Activated T-helper 17 cell treated with anti-CD3 and anti-CD28 coated beads, Interleukin-2, amount 50 U/mL, for 72 hours (primary cell): ENCODE measurements at regions not wholly inside any gene's neighbourhood (a gene's known extent, or its start where the extent isn't known, plus 50 kb on each side); places are given as distances from the start of the nearest gene placed in this dataset.
"Not testable (repeated sequence)": the region's sequence is repeated elsewhere in the genome, so short reads cannot be mapped to it uniquely, and the experiment has no call there.

ENCODE experiments used
- ATAC-seq: fragments of 150-1000 bp; cut with Tn5 transposase; replicated peaks from 2 replicates; pipeline ENCODE4 v1.10.0; 2021; ENCODE audit warnings: mild to moderate bottlenecking, moderate library complexity
- H3K27ac Mint-ChIP-seq: one replicate; pipeline ENCODE4 v1.8.0; 2022; ENCODE audit warnings: mixed read lengths
- H3K27me3 Mint-ChIP-seq: one replicate; pipeline ENCODE4 v1.8.0; 2022; ENCODE audit warnings: mixed read lengths
- H3K36me3 Mint-ChIP-seq: one replicate; pipeline ENCODE4 v1.8.0; 2022; ENCODE audit warnings: low read depth, mild to moderate bottlenecking, mixed read lengths
- H3K4me1 Mint-ChIP-seq: one replicate; pipeline ENCODE4 v1.8.0; 2022; ENCODE audit warnings: mixed read lengths
- H3K4me3 Mint-ChIP-seq: one replicate; pipeline ENCODE4 v1.8.0; 2022; ENCODE audit warnings: mild to moderate bottlenecking, mixed read lengths
- H3K9me3 Mint-ChIP-seq: one replicate; pipeline ENCODE4 v1.8.0; 2022; ENCODE audit warnings: mixed read lengths

DNA sequence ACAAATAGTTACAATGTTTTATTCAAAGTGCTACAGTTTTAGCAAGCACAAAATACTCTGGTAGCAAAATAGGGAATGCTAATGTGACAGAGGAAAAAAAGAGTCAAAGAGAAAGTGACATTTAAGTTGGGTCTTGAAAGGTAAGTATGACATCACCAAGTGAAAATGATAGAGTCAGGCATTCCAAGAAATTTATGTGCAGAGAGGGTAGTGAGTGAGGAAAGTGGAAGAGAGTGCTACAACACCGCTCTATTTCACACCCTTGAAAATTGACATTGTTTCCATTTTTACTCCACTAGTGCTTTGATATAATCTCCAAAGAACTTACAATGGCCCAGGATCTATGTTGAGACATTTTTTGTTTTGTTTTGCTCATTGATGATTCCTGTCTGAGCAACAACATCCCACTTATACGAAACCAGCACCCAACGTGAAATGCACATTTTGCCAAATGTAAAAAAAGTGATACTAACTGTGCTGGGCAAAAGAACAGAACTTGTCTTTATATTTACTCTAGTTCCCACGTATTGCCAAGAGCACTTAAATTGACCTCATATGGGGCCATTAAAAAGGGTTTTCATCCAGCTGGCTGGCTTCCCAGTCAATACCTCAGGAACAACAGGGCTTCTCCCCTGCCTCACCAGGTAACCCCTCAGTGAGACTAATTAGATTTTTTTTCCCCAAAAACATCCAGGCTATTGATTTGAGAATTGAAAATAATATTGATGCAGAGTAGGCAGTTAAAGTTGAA lies 206.3 kb upstream of the NR5A2 start:
- Mint-ChIP-seq H3K4me3 (no peak overlapping the region), H3K27me3 (peaks cover 30% of the 10 kb centered on the region), H3K36me3 (no peaks in the 10 kb centered on the region), H3K27ac (no peak overlapping the region), H3K4me1 (no peaks in the 10 kb centered on the region), H3K9me3 (peaks cover under 1% of the 10 kb centered on the region)
- no peak for ATAC-seq

DNA sequence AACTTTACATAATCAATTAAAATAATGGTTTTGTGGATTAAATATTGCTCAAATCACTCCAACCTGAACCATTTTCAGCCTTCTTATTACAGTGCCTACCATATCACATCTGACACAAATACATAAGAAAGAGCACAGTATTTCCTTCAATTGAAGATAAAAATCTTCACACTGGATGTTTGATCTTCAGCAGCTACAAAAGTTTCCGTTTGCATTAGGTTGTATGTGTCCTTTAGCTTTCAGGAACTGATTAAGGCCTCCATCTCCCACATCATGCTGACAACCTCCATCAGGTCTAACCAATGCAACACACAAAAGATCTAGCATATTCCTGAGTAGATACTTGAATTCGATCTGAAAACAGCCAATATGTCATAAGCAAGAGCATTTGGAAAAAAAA lies 195.1 kb upstream of the NR5A2 start:
- H3K36me3 Mint-ChIP-seq = no peaks in the 10 kb centered on the region
- no peak for ATAC-seq
- H3K27ac Mint-ChIP-seq = no peak overlapping the region
- no peak overlapping the region for H3K4me3 Mint-ChIP-seq
- peaks cover 4% of the 10 kb centered on the region for H3K9me3 Mint-ChIP-seq
- H3K4me1 Mint-ChIP-seq = no peaks in the 10 kb centered on the region
- H3K27me3 Mint-ChIP-seq = peaks cover 24% of the 10 kb centered on the region

DNA sequence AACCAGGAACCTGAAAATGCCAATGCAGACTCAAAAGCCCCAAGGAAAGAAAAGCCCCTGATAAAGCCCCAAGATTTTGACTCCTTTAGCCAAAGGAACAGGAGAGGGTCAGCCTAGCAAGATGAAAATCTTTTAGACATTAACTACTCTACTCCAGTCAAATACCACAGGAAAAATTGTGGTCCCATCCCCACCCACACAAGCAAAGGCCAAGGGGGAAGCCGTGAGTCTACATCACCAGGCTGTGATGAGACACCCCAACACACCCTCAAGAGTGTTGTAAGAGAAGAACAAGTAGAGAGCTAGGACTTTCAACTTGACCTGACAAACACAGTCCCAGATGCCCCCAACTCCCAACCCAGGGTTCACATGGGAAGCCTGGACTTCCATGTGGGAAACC lies 192.8 kb upstream of the NR5A2 start:
- H3K27me3 Mint-ChIP-seq = peaks cover 33% of the 10 kb centered on the region
- no peak overlapping the region for H3K27ac Mint-ChIP-seq
- no peaks in the 10 kb centered on the region for H3K4me1 Mint-ChIP-seq
- no peak overlapping the region for H3K4me3 Mint-ChIP-seq
- no peaks in the 10 kb centered on the region for H3K36me3 Mint-ChIP-seq
- H3K9me3 Mint-ChIP-seq = peaks cover 8% of the 10 kb centered on the region
- no peak for ATAC-seq

DNA sequence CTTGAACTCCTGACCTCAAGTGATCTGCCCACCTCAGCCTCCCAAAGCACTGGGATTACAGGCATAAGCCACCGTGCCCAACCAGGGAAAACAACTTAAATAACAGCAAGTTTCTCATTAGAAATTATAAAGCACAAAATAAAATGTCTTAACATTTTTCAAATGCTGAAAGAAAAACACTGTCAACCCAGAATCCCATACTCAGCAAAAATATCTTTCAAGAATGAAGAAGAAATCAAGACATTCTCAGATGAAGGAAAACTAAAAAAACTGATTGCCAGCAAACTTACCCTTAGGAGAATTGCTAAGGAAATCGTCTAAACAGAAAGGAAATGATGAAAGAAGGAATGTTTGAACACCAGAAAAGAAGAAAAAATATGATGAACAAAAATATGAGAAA lies 191.1 kb upstream of the NR5A2 start:
- no peak for ATAC-seq
- Mint-ChIP-seq H3K27me3 (peaks cover 28% of the 10 kb centered on the region), H3K27ac (no peak overlapping the region), H3K4me1 (no peaks in the 10 kb centered on the region), H3K4me3 (no peak overlapping the region), H3K9me3 (peaks cover 8% of the 10 kb centered on the region), H3K36me3 (no peaks in the 10 kb centered on the region)

DNA sequence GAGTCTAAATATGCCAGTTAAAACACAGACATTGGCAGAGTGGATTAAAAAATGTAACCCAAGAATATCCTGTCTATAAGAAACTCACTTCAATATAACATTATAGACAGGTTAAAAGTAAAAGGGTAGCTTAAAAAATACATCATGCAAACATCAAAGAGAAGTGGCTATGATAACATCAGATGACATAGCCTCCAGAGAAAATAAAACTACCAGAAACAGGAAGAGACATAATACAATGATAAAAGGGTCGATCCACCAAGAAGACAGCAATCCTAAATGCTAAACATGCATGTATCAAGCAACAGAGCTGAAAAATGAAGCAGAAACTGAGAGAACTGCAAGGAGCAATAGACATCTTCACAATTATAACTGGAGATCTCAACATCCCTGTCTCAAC lies 190.2 kb upstream of the NR5A2 start:
- no peak overlapping the region for H3K4me3 Mint-ChIP-seq
- H3K36me3 Mint-ChIP-seq = no peaks in the 10 kb centered on the region
- H3K27ac Mint-ChIP-seq = no peak overlapping the region
- ATAC-seq = no peak
- peaks cover 8% of the 10 kb centered on the region for H3K9me3 Mint-ChIP-seq
- H3K27me3 Mint-ChIP-seq = peaks cover 28% of the 10 kb centered on the region
- H3K4me1 Mint-ChIP-seq = no peaks in the 10 kb centered on the region

DNA sequence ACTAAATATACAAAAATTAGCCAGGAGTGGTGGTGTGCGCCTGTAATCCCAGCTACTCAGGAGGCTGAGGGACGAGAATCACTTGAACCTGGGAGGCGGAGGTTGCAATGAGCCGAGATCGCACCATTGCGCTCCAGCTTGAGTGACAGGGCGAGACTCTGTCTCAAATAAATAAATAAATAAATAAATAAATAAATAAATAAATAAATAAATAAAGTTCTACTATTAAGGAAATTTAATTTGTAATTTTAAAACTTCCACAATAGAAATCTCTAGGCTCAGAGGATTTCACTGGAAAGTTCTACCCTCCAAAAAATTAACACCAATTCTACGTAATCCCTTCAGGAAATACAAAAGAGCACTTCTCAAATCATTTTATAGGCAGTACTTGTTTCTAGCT lies 187.9 kb upstream of the NR5A2 start:
- not testable (repeated sequence) for H3K4me3 Mint-ChIP-seq, H3K36me3 Mint-ChIP-seq, H3K4me1 Mint-ChIP-seq, ATAC-seq, H3K27ac Mint-ChIP-seq, H3K9me3 Mint-ChIP-seq
- peaks cover 21% of the 10 kb centered on the region for H3K27me3 Mint-ChIP-seq

DNA sequence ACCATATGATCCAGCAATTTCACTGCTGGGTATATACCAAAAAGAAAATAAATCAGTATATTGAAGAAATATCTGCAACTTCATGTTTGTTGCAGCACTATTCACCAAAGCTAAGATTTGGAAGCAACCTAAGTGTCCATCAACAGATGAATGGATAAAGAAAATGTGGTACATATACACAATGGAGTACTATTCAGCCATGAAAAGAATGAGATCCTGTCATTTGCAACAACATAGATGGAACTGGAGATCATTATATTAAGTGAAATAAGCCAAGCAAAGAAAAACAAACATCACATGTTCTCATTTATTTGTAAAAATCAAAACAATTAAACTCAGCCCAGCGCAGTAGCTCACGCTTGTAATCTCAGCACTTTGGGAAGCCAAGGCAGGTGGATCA lies 184.4 kb upstream of the NR5A2 start:
- not testable (repeated sequence) for H3K9me3 Mint-ChIP-seq, H3K36me3 Mint-ChIP-seq

DNA sequence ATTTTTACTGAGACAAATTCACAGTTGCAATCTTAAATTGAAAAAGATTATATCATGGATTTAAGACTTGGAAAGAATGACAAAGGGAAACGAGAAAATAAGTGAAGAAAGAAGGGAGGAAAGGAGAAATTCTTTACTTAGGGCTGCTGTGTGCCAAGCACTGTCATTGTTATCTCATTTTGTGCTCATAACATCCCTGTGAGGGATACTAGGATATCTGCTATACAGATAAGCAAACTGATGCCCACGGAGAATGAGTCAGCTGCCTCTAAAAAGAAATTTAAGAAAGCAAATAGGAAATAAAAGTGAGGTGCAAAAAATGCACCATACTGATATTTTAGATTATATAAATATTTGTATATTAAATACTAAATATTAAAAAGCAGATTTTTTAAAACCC lies 183.6 kb upstream of the NR5A2 start:
- Mint-ChIP-seq H3K4me3 (no peak overlapping the region), H3K36me3 (no peaks in the 10 kb centered on the region), H3K27ac (no peak overlapping the region), H3K4me1 (no peaks in the 10 kb centered on the region), H3K9me3 (no peaks in the 10 kb centered on the region), H3K27me3 (peaks cover 14% of the 10 kb centered on the region)
- ATAC-seq = no peak

More for the DNA sequence above, 184.4 kb upstream of the NR5A2 start:
- H3K27me3 Mint-ChIP-seq = peaks cover 16% of the 10 kb centered on the region
- not testable (repeated sequence) for H3K4me1 Mint-ChIP-seq, H3K27ac Mint-ChIP-seq, ATAC-seq, H3K4me3 Mint-ChIP-seq

DNA sequence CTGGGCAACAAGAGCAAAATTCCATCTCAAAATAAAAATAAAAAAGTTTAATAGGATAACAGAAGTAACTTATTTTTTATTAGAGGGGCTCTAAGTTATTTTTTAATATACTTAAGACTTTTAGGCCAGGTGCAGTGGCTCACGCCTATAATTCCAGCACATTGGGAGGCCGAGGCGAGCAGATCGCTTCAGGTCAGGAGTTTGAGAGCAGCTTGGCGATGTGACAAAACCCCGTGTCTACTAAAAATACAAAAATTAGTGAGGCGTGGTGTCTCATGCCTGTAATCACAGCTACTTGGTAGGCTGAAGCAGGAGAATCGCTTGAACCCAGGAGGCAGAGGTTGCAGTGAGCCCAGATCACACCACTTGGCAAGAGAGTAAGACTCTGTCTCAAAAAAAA lies 180.5 kb upstream of the NR5A2 start:
- no peaks in the 10 kb centered on the region for H3K4me1 Mint-ChIP-seq
- ATAC-seq = no peak
- no peaks in the 10 kb centered on the region for H3K36me3 Mint-ChIP-seq
- H3K27me3 Mint-ChIP-seq = peaks cover 14% of the 10 kb centered on the region
- H3K27ac Mint-ChIP-seq = no peak overlapping the region
- H3K4me3 Mint-ChIP-seq = no peak overlapping the region
- H3K9me3 Mint-ChIP-seq = no peaks in the 10 kb centered on the region

DNA sequence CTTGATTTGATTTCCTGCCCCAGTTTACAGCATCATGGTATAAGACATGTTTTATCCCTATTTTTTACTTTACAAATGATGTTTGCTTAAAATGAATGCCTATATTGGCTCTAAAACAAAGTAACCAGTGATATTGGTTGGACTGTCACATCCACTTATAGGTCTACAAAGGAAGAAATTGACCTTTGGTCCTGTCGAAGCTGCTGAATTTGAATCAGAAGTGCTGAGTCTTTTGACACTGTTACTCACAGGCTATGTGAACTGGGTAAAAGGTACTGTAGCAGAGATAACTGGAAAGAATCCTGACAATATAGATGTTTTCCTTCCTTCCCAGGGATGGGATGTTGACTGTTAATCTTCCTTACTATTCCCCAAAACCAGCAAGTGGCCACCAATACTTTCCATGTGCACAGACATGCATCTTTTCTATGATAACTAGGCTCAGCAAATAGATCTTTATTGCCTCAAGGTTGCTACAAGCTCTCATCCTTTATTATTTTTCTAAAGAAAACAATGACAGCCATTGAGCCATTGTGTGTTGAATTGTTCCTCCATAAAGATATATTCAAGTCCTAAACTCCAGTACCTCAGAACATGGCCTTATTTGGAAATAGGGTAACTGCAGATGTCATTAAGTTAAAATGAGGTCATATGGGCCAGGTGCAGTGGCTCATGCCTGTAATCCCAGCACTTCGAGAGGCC lies 175.9 kb upstream of the NR5A2 start:
- H3K9me3 Mint-ChIP-seq = no peaks in the 10 kb centered on the region
- H3K27ac Mint-ChIP-seq = no peak overlapping the region
- no peaks in the 10 kb centered on the region for H3K36me3 Mint-ChIP-seq
- H3K4me1 Mint-ChIP-seq = no peaks in the 10 kb centered on the region
- H3K4me3 Mint-ChIP-seq = no peak overlapping the region
- no peak for ATAC-seq
- H3K27me3 Mint-ChIP-seq = peaks cover 29% of the 10 kb centered on the region

DNA sequence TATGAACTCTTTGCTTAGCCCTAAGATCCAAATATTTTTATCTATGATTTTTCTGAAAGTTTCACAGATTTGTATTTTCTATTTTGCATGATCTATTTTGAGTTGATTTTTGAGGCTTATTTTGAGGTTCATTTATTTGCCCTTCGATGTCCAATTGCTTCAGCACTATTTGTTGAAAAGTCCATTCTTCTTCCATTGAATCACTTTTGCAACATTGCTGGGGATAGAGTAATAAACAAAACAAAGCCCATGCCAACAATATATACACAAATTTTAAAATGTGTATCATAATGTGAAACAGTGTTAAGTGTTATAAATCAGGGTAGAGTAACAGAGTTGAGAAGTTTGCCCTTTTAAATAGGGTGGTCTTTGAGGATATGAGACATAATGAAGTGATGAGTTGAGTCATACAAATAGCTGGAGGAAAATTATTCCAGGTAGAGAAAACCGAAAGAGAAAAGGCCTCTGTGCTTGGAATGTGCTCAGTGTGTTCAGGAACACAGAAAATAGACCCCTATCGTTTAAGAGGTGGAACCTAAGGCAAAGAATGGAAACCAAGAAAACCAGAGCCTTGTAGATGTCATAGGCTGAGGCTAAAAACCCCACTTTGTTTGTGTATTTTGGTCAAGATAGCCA lies 172.7 kb upstream of the NR5A2 start:
- H3K9me3 Mint-ChIP-seq = no peaks in the 10 kb centered on the region
- peaks cover 3% of the 10 kb centered on the region for H3K4me1 Mint-ChIP-seq
- H3K4me3 Mint-ChIP-seq = no peak overlapping the region
- ATAC-seq = no peak
- H3K27me3 Mint-ChIP-seq = peaks cover 24% of the 10 kb centered on the region
- no peak overlapping the region for H3K27ac Mint-ChIP-seq
- H3K36me3 Mint-ChIP-seq = no peaks in the 10 kb centered on the region

DNA sequence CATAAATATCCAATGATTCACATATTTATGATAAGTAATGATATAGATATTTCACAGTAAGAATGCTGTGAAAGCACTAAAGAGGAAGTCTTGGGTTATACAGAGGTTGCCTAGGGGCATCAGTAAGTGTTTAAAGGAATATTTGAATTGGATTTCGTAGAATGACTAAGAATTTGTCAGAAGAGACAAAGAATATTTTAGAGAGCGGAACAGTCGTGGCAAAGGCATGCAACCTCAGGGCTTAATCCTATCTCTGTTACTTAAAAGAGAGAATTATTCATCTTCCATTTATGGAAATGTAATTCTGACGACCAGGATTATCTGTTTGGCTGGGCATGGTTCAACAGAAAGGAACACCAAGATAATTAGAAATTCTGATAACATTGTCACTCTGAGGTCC lies 171.9 kb upstream of the NR5A2 start:
- Mint-ChIP-seq H3K4me1 (peaks cover 3% of the 10 kb centered on the region), H3K27me3 (peaks cover 24% of the 10 kb centered on the region), H3K4me3 (no peak overlapping the region), H3K9me3 (no peaks in the 10 kb centered on the region), H3K27ac (no peak overlapping the region), H3K36me3 (no peaks in the 10 kb centered on the region)
- no peak for ATAC-seq

DNA sequence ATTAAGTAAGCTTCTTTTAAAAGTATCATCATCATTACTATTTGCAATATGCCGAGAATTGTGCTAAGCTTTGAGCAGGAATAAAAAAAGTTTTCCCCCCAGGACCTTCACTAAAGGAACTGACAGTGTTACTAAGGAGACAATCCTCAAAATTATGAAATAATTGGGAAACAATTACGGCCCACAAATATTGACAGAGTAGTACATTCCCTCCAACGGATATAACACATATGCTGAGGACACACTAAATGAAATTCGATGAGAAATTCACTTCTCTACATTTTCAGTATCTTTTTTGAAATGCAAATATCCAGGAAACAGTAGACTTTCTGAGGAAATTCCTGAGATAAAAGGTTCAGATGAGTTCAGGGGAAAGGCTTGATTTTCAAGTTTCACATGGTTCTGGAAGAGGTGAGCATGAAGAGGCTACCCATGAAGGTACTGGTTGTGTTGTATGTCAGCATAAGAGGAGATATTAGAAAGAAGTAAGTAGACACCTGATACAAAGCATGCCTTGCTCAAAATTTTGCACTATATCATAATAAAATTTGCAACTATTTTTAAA lies 171.2 kb upstream of the NR5A2 start:
- Mint-ChIP-seq H3K4me3 (no peak overlapping the region), H3K36me3 (no peaks in the 10 kb centered on the region), H3K9me3 (no peaks in the 10 kb centered on the region), H3K27me3 (peaks cover 27% of the 10 kb centered on the region), H3K4me1 (peaks cover 3% of the 10 kb centered on the region), H3K27ac (no peak overlapping the region)
- no peak for ATAC-seq

DNA sequence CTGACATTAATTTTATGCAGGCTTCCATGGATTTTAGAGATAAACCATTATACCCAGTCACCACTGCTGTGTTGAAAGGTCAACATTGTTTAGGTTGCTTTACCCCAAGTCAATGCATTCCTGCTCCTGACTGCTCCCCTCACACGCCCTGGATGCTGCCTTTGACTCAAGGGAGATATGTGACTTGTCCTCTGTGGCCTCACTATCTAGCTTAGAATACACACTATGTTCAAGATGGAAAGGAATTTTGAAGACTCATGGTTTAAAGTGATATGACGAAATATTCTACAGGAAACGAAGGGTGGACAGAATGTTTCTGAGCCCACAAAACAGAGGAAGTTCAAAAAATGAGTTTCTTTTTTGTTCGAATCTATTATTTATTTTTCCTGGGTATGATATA lies 170.4 kb upstream of the NR5A2 start:
- Mint-ChIP-seq H3K27me3 (peaks cover 28% of the 10 kb centered on the region), H3K36me3 (no peaks in the 10 kb centered on the region), H3K4me3 (no peak overlapping the region), H3K27ac (no peak overlapping the region), H3K9me3 (no peaks in the 10 kb centered on the region), H3K4me1 (peaks cover 3% of the 10 kb centered on the region)
- ATAC-seq = no peak

DNA sequence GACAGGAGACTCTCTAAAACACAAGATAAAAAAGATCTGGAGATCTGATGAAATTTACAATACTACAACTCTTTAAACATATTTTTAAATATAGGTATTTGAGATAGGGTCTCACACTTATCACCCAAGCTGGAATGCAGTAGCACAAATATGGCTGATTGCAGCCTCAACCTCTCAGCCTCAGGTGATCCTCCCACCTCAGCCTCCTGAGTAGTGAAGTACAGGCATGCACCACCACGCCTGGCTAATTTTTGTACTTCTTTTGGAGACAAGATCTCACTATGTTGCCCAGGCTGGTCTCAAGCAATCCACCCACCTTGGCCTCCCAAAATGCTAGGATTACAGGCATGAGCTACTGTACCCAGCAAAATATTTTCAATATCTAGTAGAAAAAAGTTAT lies 170.0 kb upstream of the NR5A2 start:
- peaks cover 3% of the 10 kb centered on the region for H3K4me1 Mint-ChIP-seq
- no peak overlapping the region for H3K27ac Mint-ChIP-seq
- peaks cover 28% of the 10 kb centered on the region for H3K27me3 Mint-ChIP-seq
- no peak overlapping the region for H3K4me3 Mint-ChIP-seq
- H3K9me3 Mint-ChIP-seq = no peaks in the 10 kb centered on the region
- no peak for ATAC-seq
- no peaks in the 10 kb centered on the region for H3K36me3 Mint-ChIP-seq
